ENCODE measurements at regions not wholly inside any gene's neighbourhood (a gene's known extent, or its start where the extent isn't known, plus 50 kb on each side); places are given as distances from the start of the nearest gene placed in this dataset.
A peak's percentile ranks its signal among the peaks of the same experiment; 100 is the strongest.
"Not testable (repeated sequence)": the region's sequence is repeated elsewhere in the genome, so short reads cannot be mapped to it uniquely, and the experiment has no call there.

GRCh38 chr2:236408090-236408489 lies 143.9 kb upstream of the ASB18 start:
- no peak for DNase-seq

- DNase-seq: no peak
Measured at GRCh38 chr2:236408786-236409185, 144.6 kb upstream of the ASB18 start.

- no peak for DNase-seq
Measured at GRCh38 chr2:236415684-236416444, 151.7 kb upstream of the ASB18 start.

GRCh38 chr2:236417150-236417549 lies 152.5 kb upstream of the ACKR3 start:
- DNase-seq: peak; percentile 77

- DNase-seq: no peak
Measured at GRCh38 chr2:236430584-236430983, 139.0 kb upstream of the ACKR3 start.

GRCh38 chr2:236434593-236434992 lies 135.0 kb upstream of the ACKR3 start:
- DNase-seq: no peak

- DNase-seq: no peak
Measured at GRCh38 chr2:236440110-236440881, 129.3 kb upstream of the ACKR3 start.

- DNase-seq: no peak
Measured at GRCh38 chr2:236444187-236444586, 125.4 kb upstream of the ACKR3 start.

GRCh38 chr2:236445678-236446077 lies 123.9 kb upstream of the ACKR3 start:
- no peak for DNase-seq

GRCh38 chr2:236446521-236446920 lies 123.1 kb upstream of the ACKR3 start:
- no peak for DNase-seq

GRCh38 chr2:236449167-236449761 lies 120.4 kb upstream of the ACKR3 start:
- no peak for DNase-seq

- DNase-seq: peak; percentile 23
Measured at GRCh38 chr2:236452238-236452637, 117.4 kb upstream of the ACKR3 start.

GRCh38 chr2:236454076-236454475 lies 115.5 kb upstream of the ACKR3 start:
- DNase-seq: no peak

GRCh38 chr2:236459393-236459792 lies 110.2 kb upstream of the ACKR3 start:
- DNase-seq: no peak

GRCh38 chr2:236464140-236464539 lies 105.5 kb upstream of the ACKR3 start:
- no peak for DNase-seq

- DNase-seq: no peak
Measured at GRCh38 chr2:236472720-236473495, 96.7 kb upstream of the ACKR3 start.

GRCh38 chr2:236473691-236474090 lies 95.9 kb upstream of the ACKR3 start:
- DNase-seq: no peak

- DNase-seq: no peak
Measured at GRCh38 chr2:236479814-236480213, 89.8 kb upstream of the ACKR3 start.

- DNase-seq: no peak
Measured at GRCh38 chr2:236483102-236483501, 86.5 kb upstream of the ACKR3 start.

GRCh38 chr2:236485519-236485918 lies 84.1 kb upstream of the ACKR3 start:
- no peak for DNase-seq

- not testable (repeated sequence) for DNase-seq
Measured at GRCh38 chr2:236489083-236489482, 80.5 kb upstream of the ACKR3 start.

GRCh38 chr2:236489895-236490404 lies 79.7 kb upstream of the ACKR3 start:
- no peak for DNase-seq
